NB4 (cell line): ENCODE measurements at regions not wholly inside any gene's neighbourhood (a gene's known extent, or its start where the extent isn't known, plus 50 kb on each side); places are given as distances from the start of the nearest gene placed in this dataset.

Source experiments
- POLR2A ChIP-seq: IDR thresholded peaks from 2 replicates; pipeline ENCODE4 v1.6.1; 2011; ENCODE audit warnings: mild to moderate bottlenecking; ENCODE audit not compliant: insufficient read length; ENCODE audit errors: extremely low read depth
- TF ChIP-seq, protein P1 (sequence below): IDR thresholded peaks from one replicate; pipeline ENCODE4 v1.5.1; 2012; ENCODE audit warnings: low read depth, low read length
- TF ChIP-seq, protein P2 (sequence below): IDR thresholded peaks from 2 replicates; pipeline ENCODE4 v1.6.1; 2011; ENCODE audit warnings: low read depth, low read length

GRCh38 chr2:59936048-59936447, 617.4 kb downstream of the BCL11A start:
- TF ChIP-seq, protein P1, sequence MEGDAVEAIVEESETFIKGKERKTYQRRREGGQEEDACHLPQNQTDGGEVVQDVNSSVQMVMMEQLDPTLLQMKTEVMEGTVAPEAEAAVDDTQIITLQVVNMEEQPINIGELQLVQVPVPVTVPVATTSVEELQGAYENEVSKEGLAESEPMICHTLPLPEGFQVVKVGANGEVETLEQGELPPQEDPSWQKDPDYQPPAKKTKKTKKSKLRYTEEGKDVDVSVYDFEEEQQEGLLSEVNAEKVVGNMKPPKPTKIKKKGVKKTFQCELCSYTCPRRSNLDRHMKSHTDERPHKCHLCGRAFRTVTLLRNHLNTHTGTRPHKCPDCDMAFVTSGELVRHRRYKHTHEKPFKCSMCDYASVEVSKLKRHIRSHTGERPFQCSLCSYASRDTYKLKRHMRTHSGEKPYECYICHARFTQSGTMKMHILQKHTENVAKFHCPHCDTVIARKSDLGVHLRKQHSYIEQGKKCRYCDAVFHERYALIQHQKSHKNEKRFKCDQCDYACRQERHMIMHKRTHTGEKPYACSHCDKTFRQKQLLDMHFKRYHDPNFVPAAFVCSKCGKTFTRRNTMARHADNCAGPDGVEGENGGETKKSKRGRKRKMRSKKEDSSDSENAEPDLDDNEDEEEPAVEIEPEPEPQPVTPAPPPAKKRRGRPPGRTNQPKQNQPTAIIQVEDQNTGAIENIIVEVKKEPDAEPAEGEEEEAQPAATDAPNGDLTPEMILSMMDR: no peak
- TF ChIP-seq POLR2A: no peak
- TF ChIP-seq, protein P2, sequence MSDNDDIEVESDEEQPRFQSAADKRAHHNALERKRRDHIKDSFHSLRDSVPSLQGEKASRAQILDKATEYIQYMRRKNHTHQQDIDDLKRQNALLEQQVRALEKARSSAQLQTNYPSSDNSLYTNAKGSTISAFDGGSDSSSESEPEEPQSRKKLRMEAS: no peak
